NB4 (cell line): ENCODE measurements at regions not wholly inside any gene's neighbourhood (a gene's known extent, or its start where the extent isn't known, plus 50 kb on each side); places are given as distances from the start of the nearest gene placed in this dataset.

ENCODE experiments used
- DNase-seq: peaks from one replicate; pipeline ENCODE4 v3.0.0; 2010; ENCODE audit warnings: low read depth
- H3K4me3 ChIP-seq: one replicate; pipeline ENCODE4 v1.5.1; 2011; ENCODE audit warnings: mild to moderate bottlenecking, low read depth, low read length, moderate library complexity
- MAX ChIP-seq: IDR thresholded peaks from 2 replicates; pipeline ENCODE4 v1.6.1; 2011; ENCODE audit warnings: low read depth, low read length
- MYC ChIP-seq: IDR thresholded peaks from 2 replicates; pipeline ENCODE4 v1.6.1; 2011; ENCODE audit warnings: low read depth, low read length
- POLR2A ChIP-seq: IDR thresholded peaks from 2 replicates; pipeline ENCODE4 v1.6.1; 2011; ENCODE audit warnings: mild to moderate bottlenecking; ENCODE audit not compliant: insufficient read length; ENCODE audit errors: extremely low read depth
- TF ChIP-seq, protein P1 (sequence below): IDR thresholded peaks from one replicate; pipeline ENCODE4 v1.5.1; 2012; ENCODE audit warnings: low read depth, low read length

DNA sequence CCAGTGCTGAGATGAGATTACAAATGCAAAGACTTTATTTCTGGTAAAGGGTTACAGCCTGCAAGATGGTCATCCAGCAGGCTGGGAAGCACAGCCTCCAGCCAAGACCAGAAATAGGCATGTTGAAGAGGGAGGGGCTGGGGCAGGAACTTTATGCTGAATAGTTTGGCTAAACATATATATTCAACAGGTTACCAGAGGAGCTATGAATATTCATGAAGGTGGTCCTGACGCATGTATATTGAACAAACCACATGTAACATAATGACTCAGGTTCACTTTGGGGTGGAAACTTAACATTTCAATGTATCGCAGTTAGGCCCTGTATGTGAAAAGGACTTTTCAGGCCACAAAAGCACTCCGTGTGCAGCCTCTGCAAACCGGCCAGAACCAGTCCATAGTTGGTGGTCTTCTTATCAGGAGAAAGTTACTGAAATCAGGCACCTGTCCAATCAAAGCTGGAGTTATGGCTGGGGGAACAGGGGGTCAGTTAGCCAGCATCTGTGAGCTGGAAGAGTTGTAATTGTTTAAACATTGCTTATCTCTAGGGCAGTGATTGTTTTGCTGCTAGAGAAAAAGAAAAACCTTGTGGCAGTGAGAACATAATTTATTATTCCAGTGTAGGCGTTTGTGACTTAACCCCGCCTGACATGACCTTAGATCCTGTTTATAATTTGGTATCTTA lies 372.9 kb upstream of the AUTS2 start:
- no peak overlapping the region for H3K4me3 ChIP-seq
- DNase-seq = no peak
- TF ChIP-seq, protein P1, sequence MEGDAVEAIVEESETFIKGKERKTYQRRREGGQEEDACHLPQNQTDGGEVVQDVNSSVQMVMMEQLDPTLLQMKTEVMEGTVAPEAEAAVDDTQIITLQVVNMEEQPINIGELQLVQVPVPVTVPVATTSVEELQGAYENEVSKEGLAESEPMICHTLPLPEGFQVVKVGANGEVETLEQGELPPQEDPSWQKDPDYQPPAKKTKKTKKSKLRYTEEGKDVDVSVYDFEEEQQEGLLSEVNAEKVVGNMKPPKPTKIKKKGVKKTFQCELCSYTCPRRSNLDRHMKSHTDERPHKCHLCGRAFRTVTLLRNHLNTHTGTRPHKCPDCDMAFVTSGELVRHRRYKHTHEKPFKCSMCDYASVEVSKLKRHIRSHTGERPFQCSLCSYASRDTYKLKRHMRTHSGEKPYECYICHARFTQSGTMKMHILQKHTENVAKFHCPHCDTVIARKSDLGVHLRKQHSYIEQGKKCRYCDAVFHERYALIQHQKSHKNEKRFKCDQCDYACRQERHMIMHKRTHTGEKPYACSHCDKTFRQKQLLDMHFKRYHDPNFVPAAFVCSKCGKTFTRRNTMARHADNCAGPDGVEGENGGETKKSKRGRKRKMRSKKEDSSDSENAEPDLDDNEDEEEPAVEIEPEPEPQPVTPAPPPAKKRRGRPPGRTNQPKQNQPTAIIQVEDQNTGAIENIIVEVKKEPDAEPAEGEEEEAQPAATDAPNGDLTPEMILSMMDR = no peak
- TF ChIP-seq MYC (no peak), POLR2A (no peak), MAX (no peak)

DNA sequence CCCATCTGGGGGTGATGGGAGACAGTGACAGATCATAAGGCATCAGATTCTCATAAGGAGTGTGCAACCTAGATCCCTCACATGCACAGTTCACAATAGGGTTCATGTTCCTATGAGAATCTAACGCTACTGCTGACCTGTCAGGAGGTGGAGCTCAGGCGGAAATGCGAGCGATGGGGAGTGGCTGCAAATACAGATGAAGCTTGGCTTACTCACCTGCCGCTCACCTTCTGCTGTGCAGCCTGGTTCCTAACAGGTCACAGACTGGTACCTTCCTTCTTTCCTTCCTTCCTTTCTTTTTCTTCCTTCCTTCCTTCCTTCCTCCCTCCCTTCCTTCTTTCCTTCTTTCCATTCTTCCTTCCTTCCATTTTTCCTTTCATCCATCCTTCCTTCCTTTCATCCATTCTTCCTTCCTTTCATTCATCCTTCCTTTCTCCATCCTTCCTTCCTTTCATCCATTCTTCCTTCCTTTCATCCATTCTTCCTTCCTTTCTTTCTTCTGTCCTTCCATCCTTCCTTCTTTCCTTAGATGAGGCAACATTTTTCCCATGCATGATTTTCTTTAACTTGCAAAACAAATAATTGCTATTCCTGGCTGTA lies 370.0 kb upstream of the AUTS2 start:
- no peak for DNase-seq
- H3K4me3 ChIP-seq = no peak overlapping the region
- TF ChIP-seq POLR2A (no peak), MAX (no peak), MYC (no peak)

DNA sequence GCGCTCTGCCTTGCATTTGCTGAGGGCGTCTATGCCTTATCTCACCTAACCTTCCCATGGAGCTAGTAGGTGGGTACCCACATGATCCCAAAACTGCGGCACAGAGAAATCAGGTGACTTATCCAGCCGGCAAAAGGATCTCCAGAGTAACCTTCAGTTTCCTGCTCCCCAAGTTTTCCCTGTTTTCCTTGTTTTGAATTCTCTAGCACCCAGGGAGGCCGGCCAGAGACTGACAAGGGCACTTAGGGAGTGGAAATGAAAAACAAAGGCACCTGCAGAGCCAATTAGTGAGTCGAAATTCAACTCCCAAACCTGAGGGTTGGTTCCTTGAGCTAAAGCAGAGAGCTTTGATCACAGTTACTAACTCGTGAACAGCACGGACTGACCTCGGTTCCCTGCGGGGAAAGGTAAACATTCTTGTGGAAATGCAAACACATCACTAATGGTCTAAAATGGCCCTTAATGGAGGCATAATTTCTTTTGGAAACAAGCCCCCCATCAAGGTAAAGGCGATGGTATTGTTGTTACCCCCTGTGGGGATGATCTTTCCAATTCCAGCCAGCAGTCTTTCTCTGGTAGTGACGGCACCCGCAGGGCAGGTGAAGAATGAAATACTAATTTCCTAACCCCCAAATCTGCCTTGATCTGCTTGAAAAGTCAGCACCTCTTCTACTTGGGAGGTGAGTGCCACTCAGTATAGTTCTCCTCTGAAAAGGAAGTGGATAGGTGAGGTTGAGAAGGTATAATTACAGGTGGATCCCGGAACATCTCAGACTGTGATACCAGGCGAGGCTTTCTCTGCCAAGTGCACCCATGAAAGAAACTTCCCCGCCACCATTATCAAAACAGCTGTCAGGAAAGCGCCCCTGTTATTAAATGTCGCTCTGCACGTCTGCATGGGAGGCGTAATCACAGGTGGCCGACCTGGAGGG lies 365.6 kb upstream of the AUTS2 start:
- TF ChIP-seq, protein P1 = no peak
- TF ChIP-seq MYC (no peak), MAX (no peak), POLR2A (no peak)
- DNase-seq = no peak
- no peak overlapping the region for H3K4me3 ChIP-seq

GRCh38 chr7:69237541-69237940 lies 360.7 kb upstream of the AUTS2 start:
- H3K4me3 ChIP-seq = no peak overlapping the region
- DNase-seq = no peak
- TF ChIP-seq MYC = no peak
- no peak for TF ChIP-seq MAX
- no peak for TF ChIP-seq POLR2A
- TF ChIP-seq, protein P1 = no peak

- no peak overlapping the region for H3K4me3 ChIP-seq
- no peak for DNase-seq
- TF ChIP-seq POLR2A = no peak
- no peak for TF ChIP-seq MAX
- no peak for TF ChIP-seq MYC
- TF ChIP-seq, protein P1 = no peak
These were observed 355.3 kb upstream of the AUTS2 start for GRCh38 chr7:69243016-69243415.

- no peak overlapping the region for H3K4me3 ChIP-seq
- no peak for DNase-seq
- TF ChIP-seq MYC = no peak
- TF ChIP-seq, protein P1 = no peak
- TF ChIP-seq MAX = no peak
- TF ChIP-seq POLR2A = no peak
These were observed 353.6 kb upstream of the AUTS2 start for GRCh38 chr7:69244701-69245100.
